RWPE1 (cell line): ENCODE measurements at regions not wholly inside any gene's neighbourhood (a gene's known extent, or its start where the extent isn't known, plus 50 kb on each side); places are given as distances from the start of the nearest gene placed in this dataset.

Experiments used
- CTCF ChIA-PET: fragments of 350-600 bp; sonication (Branson Sonifier 250); formaldehyde crosslinking; extraction: SDS; loops from one replicate; lab custom pipeline; 2021; lab: Yijun Ruan, JAX
- POLR2A ChIA-PET: fragments of 400-600 bp; formaldehyde crosslinking; extraction: SDS; loops from one replicate; lab custom pipeline; 2020; ENCODE audit warnings: antibody characterized with exemption; ENCODE audit not compliant: low non-redundant PET; lab: Yijun Ruan, JAX
- DNase-seq: peaks from one replicate; pipeline ENCODE4 v3.0.0; 2012; ENCODE audit warnings: low spot score
- H3K27ac ChIP-seq: fragments of 450-650 bp; 2 replicates; pipeline ENCODE4 v1.5.1; 2017
- CTCF ChIP-seq: fragments of 450-650 bp; conservative IDR thresholded peaks from 2 replicates; pipeline ENCODE4 v1.5.1; 2017; ENCODE audit warnings: low read depth, mild to moderate bottlenecking

DNA sequence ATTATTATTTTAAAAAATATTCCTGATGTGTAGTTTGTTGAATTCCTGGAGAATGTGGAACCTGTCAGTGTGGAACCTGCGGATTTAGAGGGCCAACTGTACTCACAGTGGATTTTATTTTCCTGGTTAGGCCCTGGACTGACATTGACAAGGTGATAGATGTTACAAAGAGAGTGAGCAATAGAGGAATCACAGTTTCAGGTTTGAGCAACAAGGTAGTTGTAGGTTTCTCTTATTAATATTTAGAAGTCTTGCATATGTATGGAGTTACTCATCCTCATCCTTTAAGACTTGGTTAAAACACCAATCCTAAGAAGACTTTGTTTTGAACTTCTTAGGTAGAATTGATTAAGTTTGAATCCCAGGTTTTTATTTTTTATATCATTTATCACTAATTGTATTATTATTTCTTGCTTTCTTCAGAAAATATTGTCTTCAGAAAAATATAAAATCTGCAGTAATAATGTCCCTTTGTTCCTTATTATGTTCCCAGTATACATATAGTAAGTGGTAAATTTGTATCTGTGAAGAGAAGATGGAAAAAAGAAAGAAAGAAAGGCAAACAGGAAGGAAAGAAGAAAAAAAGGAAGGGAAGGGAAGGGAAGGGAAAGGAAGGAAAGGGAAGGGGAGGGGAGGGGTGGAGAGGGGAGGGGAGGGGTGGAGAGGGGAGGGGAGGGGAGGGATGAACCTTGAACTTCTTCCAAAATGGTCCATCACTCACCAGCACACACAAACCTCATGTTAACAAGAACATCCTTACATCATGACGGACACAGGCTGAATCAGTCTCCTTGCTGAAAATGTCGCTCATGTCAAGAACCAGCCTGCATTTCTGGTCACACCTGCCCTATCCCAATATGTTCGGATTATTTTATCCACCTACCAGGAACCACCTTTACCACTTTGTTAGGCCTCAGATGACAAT is 867.2 kb downstream of the CDH11 start:
- POLR2A ChIA-PET = no interaction called here
- DNase-seq = no peak
- CTCF ChIA-PET = no interaction called here
- TF ChIP-seq CTCF = no peak
- no peak overlapping the region for H3K27ac ChIP-seq

DNA sequence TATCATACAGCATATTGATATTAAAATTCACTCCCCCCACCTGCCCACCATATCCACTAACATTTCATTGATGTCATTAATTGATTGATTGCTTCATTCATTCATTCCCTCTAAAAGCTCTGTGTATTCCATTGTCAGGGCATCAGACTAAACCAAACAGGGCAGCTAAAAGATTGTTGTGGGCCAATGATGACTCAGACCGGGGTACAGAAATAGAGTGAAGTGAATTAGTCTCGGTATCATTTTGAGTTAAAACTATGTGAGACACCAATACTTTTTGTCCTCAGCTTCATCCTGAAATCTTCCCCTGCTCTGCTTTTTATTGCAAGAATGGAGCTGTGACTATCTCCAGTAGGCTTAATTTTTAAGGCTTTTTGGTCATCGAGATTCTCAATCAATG is 868.3 kb downstream of the CDH11 start:
- H3K27ac ChIP-seq = no peak overlapping the region
- ChIA-PET CTCF (no interaction called here), POLR2A (no interaction called here)
- no peak for TF ChIP-seq CTCF
- no peak for DNase-seq

GRCh38 chr16:64253096-64253495 is 868.8 kb downstream of the CDH11 start:
- ChIA-PET POLR2A (no interaction called here), CTCF (no interaction called here)
- H3K27ac ChIP-seq = no peak overlapping the region
- no peak for TF ChIP-seq CTCF
- DNase-seq = no peak

DNA sequence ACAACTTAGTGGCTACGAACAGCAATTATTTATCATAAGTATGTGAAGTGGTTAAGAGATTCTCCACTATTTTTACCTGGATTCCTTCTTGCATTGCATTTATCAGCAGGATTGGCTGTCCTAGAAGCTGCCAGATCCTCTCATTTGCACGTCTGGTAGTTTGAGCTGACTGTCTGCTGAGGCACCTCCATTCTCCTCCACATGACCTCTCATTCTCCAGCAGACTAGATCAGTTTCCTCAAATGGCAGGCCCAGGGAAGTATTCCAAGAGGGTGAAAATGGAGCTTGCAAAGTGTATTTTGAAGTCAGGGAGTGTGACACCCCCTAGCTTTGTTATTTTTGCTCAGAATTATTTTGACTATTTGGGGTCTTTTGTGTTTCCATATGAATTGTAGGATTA is 870.1 kb downstream of the CDH11 start:
- H3K27ac ChIP-seq = no peak overlapping the region
- DNase-seq = no peak
- ChIA-PET CTCF (no interaction called here), POLR2A (no interaction called here)
- TF ChIP-seq CTCF = no peak

GRCh38 chr16:64250866-64251265 is 871.0 kb downstream of the CDH11 start:
- CTCF ChIA-PET = interaction anchor here (0.6 kb wide), 1 partner anchor 653 kb away, joined by 3 read pairs; no protein-coding TSS in a partner anchor
- no peak for TF ChIP-seq CTCF
- POLR2A ChIA-PET = no interaction called here
- no peak overlapping the region for H3K27ac ChIP-seq
- no peak for DNase-seq

DNA sequence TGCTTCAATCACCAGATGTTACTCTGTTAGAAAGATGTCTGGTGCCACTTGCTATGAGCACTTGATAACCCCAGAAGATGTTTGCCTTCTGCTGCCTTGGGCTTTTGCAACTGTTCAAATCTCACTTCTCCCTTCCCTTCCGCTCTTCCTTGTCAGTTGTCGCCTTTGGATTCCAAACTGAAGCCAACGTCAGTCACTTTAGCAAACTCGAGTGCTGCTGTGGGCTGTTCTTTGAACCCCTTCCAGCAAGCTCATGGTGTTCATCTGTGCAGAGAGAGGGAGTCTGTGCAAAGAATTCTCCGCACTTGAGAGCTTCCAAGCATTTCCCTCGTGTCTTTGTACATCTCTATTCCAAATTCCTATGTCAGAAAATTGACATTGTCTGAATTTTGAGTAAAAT is 879.4 kb downstream of the CDH11 start:
- POLR2A ChIA-PET = no interaction called here
- CTCF ChIA-PET = no interaction called here
- no peak overlapping the region for H3K27ac ChIP-seq
- no peak for TF ChIP-seq CTCF
- DNase-seq = no peak
